DOHH2 (cell line): ENCODE measurements at regions not wholly inside any gene's neighbourhood (a gene's known extent, or its start where the extent isn't known, plus 50 kb on each side); places are given as distances from the start of the nearest gene placed in this dataset.

Experiments used
- EZH2phosphoT487 ChIP-seq: fragments of 200-600 bp; sonication (generic); IDR thresholded peaks from 2 replicates; pipeline ENCODE4 v1.6.1; 2017; ENCODE audit warnings: borderline replicate concordance, mild to moderate bottlenecking, antibody characterized with exemption, low read length, moderate library complexity, mixed read lengths
- TF ChIP-seq, protein P1 (sequence below): fragments of 200-600 bp; sonication (generic); IDR thresholded peaks from one replicate; pipeline ENCODE4 v1.5.1; 2014; ENCODE audit warnings: antibody characterized with exemption, mild to moderate bottlenecking, low read depth, low read length; ENCODE audit not compliant: poor library complexity, severe bottlenecking

DNA sequence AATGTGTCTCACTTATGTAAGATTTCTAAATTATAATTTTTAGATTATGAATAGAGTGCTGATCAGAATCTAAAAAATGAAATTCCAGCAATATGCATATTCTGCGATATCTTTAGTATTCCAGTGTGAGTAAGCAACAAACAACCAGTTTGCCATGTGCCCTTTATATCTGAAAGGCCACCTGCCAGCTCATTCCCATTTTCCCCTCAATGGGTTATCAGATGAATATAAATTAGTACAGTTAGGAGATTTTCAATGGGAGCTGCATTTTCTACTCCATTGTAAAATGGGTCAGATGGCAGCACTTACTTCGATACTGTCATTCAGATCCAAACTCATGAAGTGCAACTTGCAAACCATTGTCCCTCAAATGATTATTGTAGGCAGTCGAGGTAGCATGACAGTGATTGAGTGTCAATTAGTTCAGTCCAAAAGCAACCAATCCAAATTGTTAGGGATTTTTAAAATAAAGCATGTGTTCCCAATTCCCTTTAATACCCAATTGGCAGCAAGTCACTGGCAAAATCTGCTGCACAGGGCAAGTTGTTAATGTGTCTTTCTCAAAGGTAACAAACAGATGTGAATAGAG is 680.3 kb downstream of the LRRIQ3 start:
- TF ChIP-seq, protein P1, sequence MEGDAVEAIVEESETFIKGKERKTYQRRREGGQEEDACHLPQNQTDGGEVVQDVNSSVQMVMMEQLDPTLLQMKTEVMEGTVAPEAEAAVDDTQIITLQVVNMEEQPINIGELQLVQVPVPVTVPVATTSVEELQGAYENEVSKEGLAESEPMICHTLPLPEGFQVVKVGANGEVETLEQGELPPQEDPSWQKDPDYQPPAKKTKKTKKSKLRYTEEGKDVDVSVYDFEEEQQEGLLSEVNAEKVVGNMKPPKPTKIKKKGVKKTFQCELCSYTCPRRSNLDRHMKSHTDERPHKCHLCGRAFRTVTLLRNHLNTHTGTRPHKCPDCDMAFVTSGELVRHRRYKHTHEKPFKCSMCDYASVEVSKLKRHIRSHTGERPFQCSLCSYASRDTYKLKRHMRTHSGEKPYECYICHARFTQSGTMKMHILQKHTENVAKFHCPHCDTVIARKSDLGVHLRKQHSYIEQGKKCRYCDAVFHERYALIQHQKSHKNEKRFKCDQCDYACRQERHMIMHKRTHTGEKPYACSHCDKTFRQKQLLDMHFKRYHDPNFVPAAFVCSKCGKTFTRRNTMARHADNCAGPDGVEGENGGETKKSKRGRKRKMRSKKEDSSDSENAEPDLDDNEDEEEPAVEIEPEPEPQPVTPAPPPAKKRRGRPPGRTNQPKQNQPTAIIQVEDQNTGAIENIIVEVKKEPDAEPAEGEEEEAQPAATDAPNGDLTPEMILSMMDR = no peak
- no peak for TF ChIP-seq EZH2phosphoT487
